HEK293 (cell line): ENCODE measurements at regions not wholly inside any gene's neighbourhood (a gene's known extent, or its start where the extent isn't known, plus 50 kb on each side); places are given as distances from the start of the nearest gene placed in this dataset.

ENCODE experiments used
- CTCF ChIA-PET: fragments of 350-600 bp; formaldehyde crosslinking; extraction: SDS; loops from one replicate; lab custom pipeline; 2021; ENCODE audit warnings: antibody characterized with exemption; lab: Yijun Ruan, JAX
- POLR2A ChIA-PET: fragments of 300-600 bp; formaldehyde crosslinking; extraction: SDS; loops from one replicate; lab custom pipeline; 2020; ENCODE audit warnings: antibody characterized with exemption, inconsistent platforms; lab: Yijun Ruan, JAX
- H3K27ac ChIP-seq: fragments of 200-500 bp; sonication (Bioruptor generic); 2 replicates; pipeline ENCODE4 v1.5.1; 2014; ENCODE audit warnings: low read depth, low read length, control low read depth, inconsistent platforms; ENCODE audit errors: extremely low read depth
- H3K36me3 ChIP-seq, 2 experiments: fragments of 200-500 bp in 1 of 2; sonication (Bioruptor generic) in 1 of 2; 1 replicate in 1 of 2; 2 replicates in 1 of 2; pipeline ENCODE4 v1.5.1; 2014 to 2017; ENCODE audit warnings: inconsistent platforms in 2 of 2, low read length in 2 of 2; ENCODE audit not compliant: control insufficient read depth in 2 of 2, insufficient read depth in 1 of 2
- H3K4me1 ChIP-seq: fragments of 200-500 bp; sonication (Bioruptor generic); 2 replicates; pipeline ENCODE4 v1.5.1; 2014; ENCODE audit warnings: mild to moderate bottlenecking, low read length, inconsistent platforms; ENCODE audit not compliant: control insufficient read depth, insufficient read depth
- H3K4me3 ChIP-seq: 2 replicates; pipeline ENCODE4 v1.5.1; 2011; ENCODE audit warnings: low read depth, mild to moderate bottlenecking, control low read depth, low read length, moderate library complexity
- H3K9me3 ChIP-seq: fragments of 200-500 bp; sonication (Bioruptor generic); 2 replicates; pipeline ENCODE4 v1.5.1; 2014; ENCODE audit warnings: low read depth, low read length, inconsistent platforms; ENCODE audit not compliant: control insufficient read depth, insufficient read depth
- OSR2 ChIP-seq: fragments of 450-650 bp; formaldehyde crosslinking; IDR thresholded peaks from 2 replicates; pipeline ENCODE4 v1.5.1; 2016; ENCODE audit warnings: missing biosample characterization, missing genetic modification characterization
- SCRT1 ChIP-seq: fragments of 450-650 bp; formaldehyde crosslinking; IDR thresholded peaks from 2 replicates; pipeline ENCODE4 v1.5.1; 2016; ENCODE audit warnings: missing biosample characterization, missing genetic modification characterization, borderline replicate concordance
- SP2 ChIP-seq: fragments of 450-650 bp; formaldehyde crosslinking; IDR thresholded peaks from 2 replicates; pipeline ENCODE4 v1.5.1; 2016; ENCODE audit warnings: missing biosample characterization, missing genetic modification characterization
- ZBTB20 ChIP-seq: fragments of 450-650 bp; formaldehyde crosslinking; IDR thresholded peaks from 2 replicates; pipeline ENCODE4 v1.5.1; 2016; ENCODE audit warnings: missing biosample characterization, missing genetic modification characterization
- ZBTB21 ChIP-seq: fragments of 450-650 bp; formaldehyde crosslinking; IDR thresholded peaks from 2 replicates; pipeline ENCODE4 v1.5.1; 2017; ENCODE audit warnings: missing biosample characterization, missing genetic modification characterization
- ZBTB8A ChIP-seq: fragments of 450-650 bp; formaldehyde crosslinking; IDR thresholded peaks from 2 replicates; pipeline ENCODE4 v1.5.1; 2016; ENCODE audit warnings: missing biosample characterization, missing genetic modification characterization
- ZNF146 ChIP-seq: fragments of 450-650 bp; formaldehyde crosslinking; IDR thresholded peaks from 2 replicates; pipeline ENCODE4 v1.5.1; 2016; ENCODE audit warnings: missing biosample characterization, missing genetic modification characterization
- ZNF169 ChIP-seq: fragments of 450-650 bp; formaldehyde crosslinking; IDR thresholded peaks from 2 replicates; pipeline ENCODE4 v1.5.1; 2016; ENCODE audit warnings: missing biosample characterization, missing genetic modification characterization
- ZNF184 ChIP-seq: fragments of 450-650 bp; IDR thresholded peaks from 2 replicates; pipeline ENCODE4 v1.5.1; 2018; ENCODE audit warnings: missing biosample characterization, mild to moderate bottlenecking, missing genetic modification characterization
- ZNF223 ChIP-seq: fragments of 450-650 bp; formaldehyde crosslinking; IDR thresholded peaks from 2 replicates; pipeline ENCODE4 v1.5.1; 2016; ENCODE audit warnings: missing biosample characterization, missing genetic modification characterization
- ZNF24 ChIP-seq: fragments of 450-650 bp; formaldehyde crosslinking; IDR thresholded peaks from 2 replicates; pipeline ENCODE4 v1.5.1; 2016; ENCODE audit warnings: missing biosample characterization, missing genetic modification characterization
- ZNF248 ChIP-seq: fragments of 450-650 bp; formaldehyde crosslinking; IDR thresholded peaks from 2 replicates; pipeline ENCODE4 v1.5.1; 2017; ENCODE audit warnings: missing biosample characterization, missing genetic modification characterization
- ZNF292 ChIP-seq: fragments of 450-650 bp; formaldehyde crosslinking; IDR thresholded peaks from 2 replicates; pipeline ENCODE4 v1.5.1; 2016; ENCODE audit warnings: low read depth, missing biosample characterization, missing genetic modification characterization, borderline replicate concordance
- ZNF324 ChIP-seq: fragments of 450-650 bp; formaldehyde crosslinking; IDR thresholded peaks from 2 replicates; pipeline ENCODE4 v1.5.1; 2016; ENCODE audit warnings: missing biosample characterization, missing genetic modification characterization
- ZNF335 ChIP-seq: fragments of 450-650 bp; formaldehyde crosslinking; conservative IDR thresholded peaks from 2 replicates; pipeline ENCODE4 v1.5.1; 2016; ENCODE audit warnings: missing biosample characterization, missing genetic modification characterization
- ZNF416 ChIP-seq: fragments of 450-650 bp; formaldehyde crosslinking; IDR thresholded peaks from 2 replicates; pipeline ENCODE4 v1.5.1; 2016; ENCODE audit warnings: missing biosample characterization, missing genetic modification characterization
- ZNF473 ChIP-seq: fragments of 450-650 bp; formaldehyde crosslinking; IDR thresholded peaks from 2 replicates; pipeline ENCODE4 v1.5.1; 2017; ENCODE audit warnings: missing biosample characterization, missing genetic modification characterization
- ZNF514 ChIP-seq: fragments of 450-650 bp; formaldehyde crosslinking; IDR thresholded peaks from 2 replicates; pipeline ENCODE4 v1.5.1; 2016; ENCODE audit warnings: missing biosample characterization, missing genetic modification characterization
- ZNF560 ChIP-seq: fragments of 450-650 bp; formaldehyde crosslinking; IDR thresholded peaks from 2 replicates; pipeline ENCODE4 v1.5.1; 2017; ENCODE audit warnings: missing biosample characterization, missing genetic modification characterization, borderline replicate concordance
- ZNF664 ChIP-seq: fragments of 450-650 bp; formaldehyde crosslinking; IDR thresholded peaks from 2 replicates; pipeline ENCODE4 v1.5.1; 2016; ENCODE audit warnings: missing biosample characterization, missing genetic modification characterization
- ZNF747 ChIP-seq: fragments of 450-650 bp; formaldehyde crosslinking; IDR thresholded peaks from 2 replicates; pipeline ENCODE4 v1.5.1; 2016; ENCODE audit warnings: missing biosample characterization, missing genetic modification characterization
- ZNF76 ChIP-seq: fragments of 450-650 bp; formaldehyde crosslinking; IDR thresholded peaks from 2 replicates; pipeline ENCODE4; 2016; ENCODE audit warnings: low read depth, missing biosample characterization, missing genetic modification characterization, borderline replicate concordance
- ZNF777 ChIP-seq: fragments of 450-650 bp; formaldehyde crosslinking; IDR thresholded peaks from 2 replicates; pipeline ENCODE4 v1.5.1; 2017; ENCODE audit warnings: missing biosample characterization, missing genetic modification characterization, borderline replicate concordance
- ZNF791 ChIP-seq: fragments of 450-650 bp; formaldehyde crosslinking; IDR thresholded peaks from 2 replicates; pipeline ENCODE4 v1.5.1; 2016; ENCODE audit warnings: missing biosample characterization, missing genetic modification characterization
- ZNF843 ChIP-seq: fragments of 450-650 bp; formaldehyde crosslinking; IDR thresholded peaks from 2 replicates; pipeline ENCODE4 v1.5.1; 2016; ENCODE audit warnings: missing biosample characterization, missing genetic modification characterization
- ZSCAN23 ChIP-seq: fragments of 450-650 bp; formaldehyde crosslinking; IDR thresholded peaks from 2 replicates; pipeline ENCODE4 v1.5.1; 2016; ENCODE audit warnings: missing biosample characterization, missing genetic modification characterization
- TF ChIP-seq, protein P1 (sequence below): fragments of 450-650 bp; formaldehyde crosslinking; IDR thresholded peaks from 2 replicates; pipeline ENCODE4 v1.5.1; 2016; ENCODE audit warnings: missing biosample characterization, missing genetic modification characterization
- TF ChIP-seq, protein P2 (sequence below): fragments of 450-650 bp; formaldehyde crosslinking; IDR thresholded peaks from 2 replicates; pipeline ENCODE4 v1.5.1; 2017; ENCODE audit warnings: missing biosample characterization, mild to moderate bottlenecking, missing genetic modification characterization, moderate library complexity

GRCh38 chr9:101861472-101861871, 123.0 kb upstream of the GRIN3A start (continued):
- TF ChIP-seq, protein P1, sequence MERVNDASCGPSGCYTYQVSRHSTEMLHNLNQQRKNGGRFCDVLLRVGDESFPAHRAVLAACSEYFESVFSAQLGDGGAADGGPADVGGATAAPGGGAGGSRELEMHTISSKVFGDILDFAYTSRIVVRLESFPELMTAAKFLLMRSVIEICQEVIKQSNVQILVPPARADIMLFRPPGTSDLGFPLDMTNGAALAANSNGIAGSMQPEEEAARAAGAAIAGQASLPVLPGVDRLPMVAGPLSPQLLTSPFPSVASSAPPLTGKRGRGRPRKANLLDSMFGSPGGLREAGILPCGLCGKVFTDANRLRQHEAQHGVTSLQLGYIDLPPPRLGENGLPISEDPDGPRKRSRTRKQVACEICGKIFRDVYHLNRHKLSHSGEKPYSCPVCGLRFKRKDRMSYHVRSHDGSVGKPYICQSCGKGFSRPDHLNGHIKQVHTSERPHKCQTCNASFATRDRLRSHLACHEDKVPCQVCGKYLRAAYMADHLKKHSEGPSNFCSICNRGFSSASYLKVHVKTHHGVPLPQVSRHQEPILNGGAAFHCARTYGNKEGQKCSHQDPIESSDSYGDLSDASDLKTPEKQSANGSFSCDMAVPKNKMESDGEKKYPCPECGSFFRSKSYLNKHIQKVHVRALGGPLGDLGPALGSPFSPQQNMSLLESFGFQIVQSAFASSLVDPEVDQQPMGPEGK (tag by site-specific recombination), result no peak
- TF ChIP-seq ZNF223 (no peak), ZSCAN23 (tag by site-specific recombination) (no peak), ZNF416 (tag by site-specific recombination) (no peak), SCRT1 (tag by site-specific recombination) (no peak)

GRCh38 chr9:101860920-101861319, 122.5 kb upstream of the GRIN3A start:
- Histone ChIP-seq H3K4me1 (no peaks in the 10 kb centered on the region), H3K9me3 (no peaks in the 10 kb centered on the region), H3K27ac (no peak overlapping the region), H3K4me3 (no peak overlapping the region), H3K36me3 (no peaks in the 10 kb centered on the region)
- ChIA-PET POLR2A (no interaction called here), CTCF (no interaction called here)
- TF ChIP-seq ZNF324 (tag by site-specific recombination) (no peak), ZNF292 (no peak), ZNF184 (tag by site-specific recombination) (no peak), ZNF664 (tag by site-specific recombination) (no peak), ZNF777 (tag by site-specific recombination) (no peak), ZNF747 (tag by site-specific recombination) (no peak), ZNF335 (tag by site-specific recombination) (no peak), ZNF76 (no peak)

DNA sequence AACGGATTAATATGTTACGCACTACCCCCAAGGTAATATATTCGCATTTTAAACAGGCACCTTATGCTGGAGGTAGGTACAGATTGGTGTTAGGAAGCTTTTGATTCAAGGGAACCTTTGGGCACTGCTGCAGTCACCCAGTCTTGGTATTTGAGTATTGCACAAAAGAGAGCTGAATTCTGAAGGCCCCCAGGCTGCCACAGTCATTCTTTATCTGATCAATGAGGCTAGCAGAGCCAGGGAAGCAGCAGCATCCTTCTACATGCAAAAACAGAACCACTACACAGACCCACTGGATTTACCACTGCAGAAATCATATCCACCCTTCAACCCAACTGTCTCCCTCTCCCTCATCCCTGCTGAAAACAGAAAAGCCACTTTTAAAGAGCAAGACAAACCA, 121.2 kb upstream of the GRIN3A start:
- Histone ChIP-seq H3K4me1 (no peaks in the 10 kb centered on the region), H3K27ac (no peak overlapping the region), H3K9me3 (no peaks in the 10 kb centered on the region), H3K4me3 (no peak overlapping the region), H3K36me3 (no peaks in the 10 kb centered on the region)
- TF ChIP-seq ZNF791 (tag by site-specific recombination) (no peak), ZNF292 (no peak), ZNF473 (no peak), ZNF324 (tag by site-specific recombination) (no peak), ZNF146 (tag by site-specific recombination) (no peak), ZBTB21 (no peak), SP2 (tag by site-specific recombination) (no peak), ZNF514 (tag by site-specific recombination) (no peak), ZBTB20 (no peak), SCRT1 (tag by site-specific recombination) (no peak), ZNF843 (no peak), ZNF248 (tag by site-specific recombination) (no peak), ZNF169 (tag by site-specific recombination) (no peak), ZBTB8A (tag by site-specific recombination) (no peak), ZNF24 (tag by site-specific recombination) (no peak), ZNF560 (tag by site-specific recombination) (no peak), OSR2 (tag by site-specific recombination) (no peak)
- TF ChIP-seq, protein P2, sequence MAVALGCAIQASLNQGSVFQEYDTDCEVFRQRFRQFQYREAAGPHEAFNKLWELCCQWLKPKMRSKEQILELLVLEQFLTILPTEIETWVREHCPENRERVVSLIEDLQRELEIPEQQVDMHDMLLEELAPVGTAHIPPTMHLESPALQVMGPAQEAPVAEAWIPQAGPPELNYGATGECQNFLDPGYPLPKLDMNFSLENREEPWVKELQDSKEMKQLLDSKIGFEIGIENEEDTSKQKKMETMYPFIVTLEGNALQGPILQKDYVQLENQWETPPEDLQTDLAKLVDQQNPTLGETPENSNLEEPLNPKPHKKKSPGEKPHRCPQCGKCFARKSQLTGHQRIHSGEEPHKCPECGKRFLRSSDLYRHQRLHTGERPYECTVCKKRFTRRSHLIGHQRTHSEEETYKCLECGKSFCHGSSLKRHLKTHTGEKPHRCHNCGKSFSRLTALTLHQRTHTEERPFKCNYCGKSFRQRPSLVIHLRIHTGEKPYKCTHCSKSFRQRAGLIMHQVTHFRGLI (tag by site-specific recombination), result no peak
- CTCF ChIA-PET, result interaction anchor here (0.7 kb wide), 1 partner anchor 68 kb away, joined by 3 read pairs; no protein-coding TSS in a partner anchor
- POLR2A ChIA-PET, result no interaction called here
